ENCODE measurements at regions not wholly inside any gene's neighbourhood (a gene's known extent, or its start where the extent isn't known, plus 50 kb on each side); places are given as distances from the start of the nearest gene placed in this dataset.

- Histone ChIP-seq H3K9me3 (no peaks in the 10 kb centered on the region), H3K36me3 (no peaks in the 10 kb centered on the region), H3K4me3 (no peak overlapping the region), H3K27me3 (ENCODE audit: low read depth) (no peaks in the 10 kb centered on the region), H3K27ac (no peak overlapping the region), H3K4me1 (no peaks in the 10 kb centered on the region)
- ATAC-seq (no peak), DNase-seq (no peak)
- intact Hi-C loops (cut with DNase I), result no loop called here
- no peak for TF ChIP-seq CTCF (IDR thresholded peaks at IDR 0.05)
Observed at GRCh38 chr11:27195837-27196202, 155.2 kb downstream of the BBOX1 start.

GRCh38 chr11:27194976-27195375 lies 154.4 kb downstream of the BBOX1 start:
- Histone ChIP-seq H3K9me3 (no peaks in the 10 kb centered on the region), H3K36me3 (no peaks in the 10 kb centered on the region), H3K27ac (no peak overlapping the region), H3K4me1 (no peaks in the 10 kb centered on the region), H3K27me3 (ENCODE audit: low read depth) (no peaks in the 10 kb centered on the region), H3K4me3 (no peak overlapping the region)
- intact Hi-C loops (cut with DNase I), result no loop called here
- ATAC-seq (no peak), DNase-seq (no peak)
- TF ChIP-seq CTCF (IDR thresholded peaks at IDR 0.05), result no peak

GRCh38 chr11:27193434-27194225 lies 153.0 kb downstream of the BBOX1 start:
- no peak for TF ChIP-seq CTCF (IDR thresholded peaks at IDR 0.05)
- Histone ChIP-seq H3K4me3 (no peak overlapping the region), H3K36me3 (no peaks in the 10 kb centered on the region), H3K27me3 (ENCODE audit: low read depth) (no peaks in the 10 kb centered on the region), H3K9me3 (no peaks in the 10 kb centered on the region), H3K4me1 (no peaks in the 10 kb centered on the region), H3K27ac (no peak overlapping the region)
- DNase-seq (no peak), ATAC-seq (no peak)
- intact Hi-C loops (cut with DNase I), result no loop called here

GRCh38 chr11:27192184-27192583 lies 151.6 kb downstream of the BBOX1 start:
- intact Hi-C loops (cut with DNase I), result no loop called here
- no peak for ATAC-seq
- no peak overlapping the region for H3K27ac ChIP-seq
- H3K27me3 ChIP-seq (ENCODE audit: low read depth), result no peaks in the 10 kb centered on the region
- no peak overlapping the region for H3K4me3 ChIP-seq
- no peaks in the 10 kb centered on the region for H3K9me3 ChIP-seq
- TF ChIP-seq CTCF (IDR thresholded peaks at IDR 0.05), result no peak
- no peaks in the 10 kb centered on the region for H3K36me3 ChIP-seq
- no peaks in the 10 kb centered on the region for H3K4me1 ChIP-seq
- DNase-seq, result no peak

- no peaks in the 10 kb centered on the region for H3K27me3 ChIP-seq (ENCODE audit: low read depth)
- no peaks in the 10 kb centered on the region for H3K4me1 ChIP-seq
- intact Hi-C loops (cut with DNase I), result no loop called here
- ATAC-seq, result no peak
- no peak for TF ChIP-seq CTCF (IDR thresholded peaks at IDR 0.05)
- no peak overlapping the region for H3K4me3 ChIP-seq
- H3K27ac ChIP-seq, result no peak overlapping the region
- H3K9me3 ChIP-seq, result no peaks in the 10 kb centered on the region
- DNase-seq, result no peak
- H3K36me3 ChIP-seq, result no peaks in the 10 kb centered on the region
Observed at GRCh38 chr11:27191639-27192038, 151.0 kb downstream of the BBOX1 start.
